ENCODE measurements at regions not wholly inside any gene's neighbourhood (a gene's known extent, or its start where the extent isn't known, plus 50 kb on each side); places are given as distances from the start of the nearest gene placed in this dataset.

GRCh38 chr5:27830546-27830945 lies 792.2 kb upstream of the CDH9 start:
- TF ChIP-seq YY1 (IDR thresholded peaks at IDR 0.05; ENCODE audit: low read depth): no peak
- TF ChIP-seq REST (IDR thresholded peaks at IDR 0.05; ENCODE audit: low read depth): no peak
- TF ChIP-seq USF1 (IDR thresholded peaks at IDR 0.05): no peak
- no peak for TF ChIP-seq MAX (IDR thresholded peaks at IDR 0.05)
- no peak for TF ChIP-seq TAF1 (IDR thresholded peaks at IDR 0.05; ENCODE audit: low read depth)
- TF ChIP-seq EP300 (IDR thresholded peaks at IDR 0.05; ENCODE audit: borderline replicate concordance): no peak
- no peak for TF ChIP-seq CEBPB (IDR thresholded peaks at IDR 0.05)
- TF ChIP-seq RAD21 (IDR thresholded peaks at IDR 0.05; ENCODE audit: low read depth): no peak
- TF ChIP-seq FOXM1 (IDR thresholded peaks at IDR 0.05; ENCODE audit: borderline replicate concordance, low read depth): no peak
- no peak for TF ChIP-seq TCF12 (IDR thresholded peaks at IDR 0.05; ENCODE audit: low read depth)

All from Ishikawa (cell line).